ENCODE measurements at regions not wholly inside any gene's neighbourhood (a gene's known extent, or its start where the extent isn't known, plus 50 kb on each side); places are given as distances from the start of the nearest gene placed in this dataset.

DNA sequence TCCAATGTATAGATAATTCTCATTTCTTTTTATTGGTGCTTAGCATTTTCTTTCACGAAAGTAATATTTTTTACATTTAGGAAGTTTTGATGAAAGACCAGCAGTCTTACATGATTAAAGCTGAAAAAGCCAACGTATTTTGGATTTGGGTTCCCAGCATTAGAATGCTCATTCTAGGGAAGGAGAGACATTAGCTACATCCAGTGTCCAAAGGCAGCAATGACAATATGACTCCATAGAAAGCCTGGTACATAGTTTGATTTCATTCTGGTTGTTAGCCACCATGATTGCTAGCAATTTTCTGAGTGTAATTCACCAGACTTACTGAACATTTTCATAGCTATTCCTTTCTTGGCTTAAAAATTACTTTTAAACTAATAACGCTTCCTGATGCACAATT lies 1397.5 kb downstream of the PCDH7 start:
- no peak for ATAC-seq

GRCh38 chr4:32119907-32120306 lies 1399.7 kb downstream of the PCDH7 start:
- no peak for ATAC-seq

DNA sequence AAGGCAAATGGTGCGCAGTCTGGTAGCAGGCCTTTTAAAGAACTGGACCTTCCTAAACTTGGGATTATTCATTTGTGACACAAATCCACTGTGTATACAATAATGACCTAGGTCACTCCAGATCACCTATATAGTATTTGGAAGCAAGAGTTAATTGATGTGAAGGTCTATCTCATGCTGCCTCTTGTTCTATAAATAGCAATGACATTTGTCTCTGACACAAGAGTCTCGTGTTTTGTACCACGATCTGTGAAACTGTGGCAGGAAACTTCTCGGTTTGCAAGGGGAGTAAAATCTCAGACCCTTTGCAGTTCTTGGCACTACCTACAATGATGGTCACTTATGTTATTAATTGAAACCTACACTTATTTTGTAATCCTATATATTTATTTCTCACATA lies 1408.4 kb downstream of the PCDH7 start:
- no peak for ATAC-seq

GRCh38 chr4:32129967-32130366 lies 1409.8 kb downstream of the PCDH7 start:
- ATAC-seq, result no peak

DNA sequence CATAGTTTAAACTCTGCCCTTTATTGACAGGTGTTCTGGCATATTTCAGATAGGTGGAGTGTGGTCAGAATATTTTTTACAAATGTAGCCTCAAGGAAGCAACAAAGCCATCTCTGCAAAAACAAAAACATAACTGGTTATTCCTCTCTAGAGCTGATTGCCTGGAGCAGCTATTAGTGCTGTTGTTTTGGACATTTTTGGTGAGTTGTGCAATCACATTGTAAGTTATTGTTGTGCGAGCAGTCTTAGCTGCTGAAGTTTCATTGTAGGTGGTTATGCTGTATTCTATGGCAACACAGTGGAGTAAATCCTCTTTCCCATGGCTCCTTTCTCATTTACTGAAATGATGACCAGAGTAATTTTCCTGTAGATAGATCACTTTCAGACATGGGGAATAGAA lies 1413.0 kb downstream of the PCDH7 start:
- ATAC-seq, result no peak

- no peak for ATAC-seq
Measured at GRCh38 chr4:32133734-32134133, 1413.6 kb downstream of the PCDH7 start.

DNA sequence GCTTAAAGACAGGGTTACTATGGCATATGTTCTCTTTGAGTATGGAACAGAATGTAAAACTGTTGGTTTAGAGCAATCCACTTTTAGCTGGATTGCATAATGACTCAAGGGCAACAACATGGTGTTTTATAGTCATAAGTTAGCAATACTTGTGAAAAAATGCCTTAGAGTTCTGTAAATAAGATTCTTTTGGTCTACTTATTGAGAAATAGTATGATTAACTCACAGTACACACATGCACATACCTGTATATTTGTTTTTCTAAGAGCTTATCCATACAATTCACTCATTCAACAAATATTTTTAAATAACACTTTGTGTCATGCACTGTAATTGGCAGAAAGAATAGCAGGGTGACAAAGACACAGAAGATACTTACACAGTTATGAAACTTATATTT lies 1415.5 kb downstream of the PCDH7 start:
- ATAC-seq, result no peak

DNA sequence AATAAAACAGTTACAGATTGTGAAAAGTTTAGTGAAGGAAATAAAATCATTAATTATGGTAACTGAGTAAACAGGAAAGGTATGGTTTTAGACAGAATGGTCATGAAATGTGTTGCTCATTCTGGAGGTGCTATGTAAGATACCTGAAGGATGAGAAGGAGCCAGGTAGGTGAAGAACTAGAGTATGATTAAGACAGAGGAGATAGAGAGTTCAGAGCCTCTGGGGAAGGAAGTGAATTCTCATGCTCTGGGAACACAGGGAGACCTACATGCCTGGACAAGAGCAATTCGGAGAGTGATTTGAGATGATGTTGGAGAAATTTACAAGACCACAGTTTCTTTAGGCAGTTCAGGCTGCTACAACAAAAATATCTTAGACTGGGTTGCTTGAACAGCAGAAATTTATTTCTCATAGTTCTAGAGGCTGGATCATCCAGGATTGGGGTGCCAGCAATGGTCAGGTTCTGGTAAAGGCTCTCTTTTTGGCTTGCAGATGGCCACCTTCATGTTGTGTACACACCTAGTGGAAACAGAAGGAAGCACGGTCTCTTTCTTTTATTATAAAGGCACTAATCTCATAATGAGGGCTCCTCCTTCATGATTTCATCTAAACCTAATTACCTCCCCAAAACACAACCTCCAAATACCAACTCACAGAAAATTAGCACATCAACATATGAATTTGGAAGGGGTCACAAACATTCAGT lies 1416.1 kb downstream of the PCDH7 start:
- ATAC-seq, result no peak

DNA sequence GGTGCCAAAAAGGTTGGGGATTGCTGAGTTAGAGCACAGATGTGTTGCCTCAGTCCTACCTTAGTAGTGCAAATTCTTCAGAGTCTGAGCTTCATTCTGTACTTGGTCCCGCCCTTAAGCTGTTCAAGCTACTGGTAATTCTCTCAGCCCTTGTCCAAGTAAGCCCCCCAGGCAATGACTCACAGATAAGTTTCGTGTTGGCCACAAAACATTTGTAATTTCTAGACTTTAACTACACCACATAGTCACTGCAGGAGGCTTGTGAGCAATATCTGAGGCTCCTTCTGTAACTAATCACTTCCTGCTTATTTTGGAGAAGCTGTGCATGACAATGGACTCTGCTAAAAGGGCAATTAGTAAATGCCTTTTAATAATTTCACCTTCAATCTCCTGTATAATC lies 1420.5 kb downstream of the PCDH7 start:
- ATAC-seq, result no peak

GRCh38 chr4:32142075-32142474 lies 1421.9 kb downstream of the PCDH7 start:
- ATAC-seq, result no peak

GRCh38 chr4:32145987-32146386 lies 1425.8 kb downstream of the PCDH7 start:
- ATAC-seq, result no peak

- ATAC-seq, result no peak
Measured at GRCh38 chr4:32147446-32148085, 1427.4 kb downstream of the PCDH7 start.

DNA sequence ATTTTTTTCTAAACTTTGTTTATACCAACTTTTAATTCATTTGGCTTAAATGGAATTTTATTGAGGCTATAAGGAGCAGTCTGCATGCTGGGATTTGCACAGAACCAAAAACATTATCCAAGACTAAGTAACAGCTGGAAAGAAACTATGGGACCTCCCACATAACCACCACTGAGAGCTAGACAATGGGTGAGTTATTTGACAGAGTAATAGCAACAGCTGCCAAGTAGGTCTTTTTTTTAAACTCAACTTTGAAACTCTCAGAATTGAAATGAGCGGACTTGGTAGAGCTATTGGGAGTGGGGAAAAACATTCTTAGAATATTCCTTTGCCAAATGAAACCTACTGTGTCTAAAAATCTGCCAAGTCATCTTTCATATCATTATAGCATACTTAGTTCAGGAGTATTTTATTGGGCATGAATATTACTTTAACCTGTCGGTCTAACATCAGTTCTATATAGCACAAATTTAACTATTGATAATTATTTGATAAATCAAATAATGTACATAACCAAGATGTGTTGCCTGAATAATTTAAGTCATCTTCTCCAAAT lies 1428.0 kb downstream of the PCDH7 start:
- no peak for ATAC-seq

DNA sequence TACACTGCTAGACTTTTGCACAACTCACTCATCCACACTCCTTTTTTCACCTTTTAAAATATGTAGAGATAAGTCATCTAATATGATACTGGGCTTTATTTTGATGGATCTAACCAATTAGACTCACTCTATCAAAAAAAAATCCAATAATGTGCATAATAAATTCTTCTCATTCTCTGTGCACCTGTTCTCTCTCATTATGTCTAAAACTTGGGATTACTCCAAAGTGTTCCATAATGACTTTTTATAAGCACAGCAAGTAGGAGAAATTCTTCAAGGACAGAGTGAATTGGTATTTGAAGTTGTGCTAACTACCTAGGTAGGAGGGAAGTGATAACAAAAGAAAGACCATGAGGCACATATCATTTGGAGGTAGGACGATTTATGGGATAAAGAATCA lies 1438.8 kb downstream of the PCDH7 start:
- ATAC-seq, result no peak

DNA sequence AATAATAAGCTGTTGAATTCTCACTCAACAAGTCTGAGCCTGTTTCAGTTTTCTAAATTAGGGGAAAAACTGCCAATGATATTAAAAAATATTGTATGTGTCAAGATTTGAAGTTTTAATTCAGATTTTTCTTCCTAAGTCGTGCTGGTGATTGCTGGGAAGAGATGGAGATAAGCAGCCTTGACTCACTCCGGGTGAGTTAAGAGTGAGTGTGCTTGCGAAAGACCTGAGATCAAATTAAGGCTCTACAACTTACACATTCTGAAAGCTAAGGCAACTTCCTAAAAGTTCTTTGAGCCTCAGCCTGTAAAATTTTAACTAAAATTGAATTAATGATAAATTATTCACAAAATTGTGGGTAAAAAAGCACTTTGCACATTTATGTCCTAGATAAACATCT lies 1441.2 kb downstream of the PCDH7 start:
- ATAC-seq, result no peak

DNA sequence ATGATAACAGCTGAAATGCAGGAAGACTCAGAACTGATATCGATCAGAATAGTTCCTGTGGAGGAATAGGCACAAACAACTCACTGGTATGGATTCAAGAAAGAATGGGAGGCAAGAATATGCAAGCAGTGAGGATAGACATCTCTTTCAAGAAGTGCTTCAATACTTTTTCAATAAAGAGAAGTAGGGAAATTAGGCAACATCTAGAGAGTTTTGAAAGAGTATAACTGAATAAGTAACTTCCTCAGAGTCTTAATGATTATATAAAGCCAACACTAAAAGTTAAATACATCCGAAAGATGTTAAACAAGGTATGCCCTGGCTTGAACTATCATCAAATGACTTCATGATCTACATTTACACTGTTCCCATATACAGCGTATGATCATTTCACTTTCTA lies 1443.0 kb downstream of the PCDH7 start:
- ATAC-seq, result no peak

DNA sequence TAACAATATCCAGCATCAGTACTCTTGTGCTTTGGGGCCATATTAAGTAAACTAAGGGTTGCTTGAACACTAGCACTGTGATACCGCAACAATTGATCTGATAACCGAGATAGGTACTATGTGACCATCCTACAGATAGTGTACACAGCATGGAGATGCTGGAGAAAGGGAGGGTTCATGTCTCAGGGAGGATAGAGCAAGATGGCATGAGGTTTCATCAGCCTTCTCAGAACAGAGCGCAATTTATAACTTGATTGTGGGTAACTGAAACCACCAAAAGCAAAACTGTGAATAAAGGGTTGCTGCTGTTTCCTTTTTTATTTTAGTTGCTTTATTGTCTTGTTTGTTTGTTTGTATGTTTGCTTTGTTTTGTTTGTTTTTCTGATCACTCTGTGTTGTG lies 1449.7 kb downstream of the PCDH7 start:
- ATAC-seq, result no peak

DNA sequence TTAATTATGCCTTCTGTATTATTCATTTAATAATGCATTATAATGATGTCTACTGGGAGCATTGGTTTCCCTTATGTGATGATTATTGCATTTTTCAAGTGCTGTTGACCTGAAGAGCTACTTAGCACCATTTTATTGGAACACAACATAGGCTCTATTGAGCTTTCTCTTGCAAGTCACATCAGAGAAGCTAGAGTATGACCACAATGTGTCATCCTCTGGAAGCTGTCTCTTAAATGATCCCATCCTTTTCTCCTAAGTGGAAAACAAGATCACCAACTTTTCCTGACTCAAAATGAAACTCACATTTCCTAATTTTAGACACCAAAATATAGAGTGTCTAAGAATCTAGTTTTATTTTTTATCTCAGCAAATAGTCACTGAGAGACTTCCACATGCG lies 1451.9 kb downstream of the PCDH7 start:
- ATAC-seq, result no peak

DNA sequence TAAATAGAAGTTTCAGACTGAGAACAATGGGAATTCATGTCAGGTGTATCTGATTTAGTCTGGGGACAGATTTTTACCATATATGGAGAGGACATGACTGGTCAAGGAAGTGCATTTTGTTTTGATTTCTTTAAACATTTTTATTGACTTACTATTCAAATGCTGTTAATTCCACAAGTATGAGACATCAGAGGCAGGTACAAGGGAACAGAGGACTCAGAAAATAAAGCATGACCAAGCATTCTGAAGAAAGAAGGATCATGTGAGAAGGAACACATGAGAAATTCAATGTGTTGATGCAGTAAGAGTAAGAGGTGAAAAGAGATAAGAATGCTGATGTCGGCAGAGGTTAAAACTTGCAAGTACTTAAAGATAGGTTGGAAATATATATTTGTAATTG lies 1452.6 kb downstream of the PCDH7 start:
- no peak for ATAC-seq

GRCh38 chr4:32180086-32180485 lies 1459.9 kb downstream of the PCDH7 start:
- ATAC-seq, result no peak

- no peak for ATAC-seq
Measured at GRCh38 chr4:32184186-32184585, 1464.0 kb downstream of the PCDH7 start.

DNA sequence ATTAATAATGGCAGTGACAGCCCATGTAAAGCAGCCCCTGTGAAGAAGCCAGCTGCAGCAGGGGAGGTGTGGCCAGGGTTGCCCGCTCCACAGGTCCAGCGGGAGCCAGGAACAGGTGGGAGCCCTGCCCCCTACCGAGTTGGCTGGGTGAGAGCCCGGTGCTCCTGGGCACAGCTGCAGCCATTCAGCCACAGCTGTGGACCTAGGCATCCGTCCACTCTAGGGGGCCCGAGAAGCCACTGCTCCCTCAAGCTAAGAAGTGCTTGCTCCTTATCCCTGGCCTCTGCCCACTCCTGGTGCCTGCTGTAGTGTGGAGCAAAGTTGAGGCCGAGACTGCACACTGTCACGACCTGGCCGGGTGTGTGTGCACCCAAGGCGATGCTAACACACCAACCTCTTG lies 1469.0 kb downstream of the PCDH7 start:
- ATAC-seq, result no peak

DNA sequence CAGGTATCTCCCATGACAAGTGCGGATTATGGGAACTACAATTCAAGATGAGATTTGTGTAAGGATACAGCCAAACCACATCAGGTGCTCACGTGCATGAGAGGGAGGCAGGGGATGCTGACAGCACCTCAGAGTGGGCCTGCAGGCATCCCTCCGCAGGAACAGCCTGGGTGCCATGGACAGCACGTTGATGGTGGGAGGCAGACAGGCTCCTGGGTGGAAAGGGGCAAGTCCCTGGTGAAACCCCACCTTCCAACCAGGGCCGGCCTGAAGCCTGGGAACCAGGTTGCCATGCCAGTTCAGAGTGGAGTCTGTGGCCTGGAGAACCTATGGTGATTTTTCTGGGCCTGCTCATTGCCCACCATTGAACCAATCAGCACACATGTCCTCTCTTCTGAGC lies 1469.6 kb downstream of the PCDH7 start:
- ATAC-seq, result no peak

DNA sequence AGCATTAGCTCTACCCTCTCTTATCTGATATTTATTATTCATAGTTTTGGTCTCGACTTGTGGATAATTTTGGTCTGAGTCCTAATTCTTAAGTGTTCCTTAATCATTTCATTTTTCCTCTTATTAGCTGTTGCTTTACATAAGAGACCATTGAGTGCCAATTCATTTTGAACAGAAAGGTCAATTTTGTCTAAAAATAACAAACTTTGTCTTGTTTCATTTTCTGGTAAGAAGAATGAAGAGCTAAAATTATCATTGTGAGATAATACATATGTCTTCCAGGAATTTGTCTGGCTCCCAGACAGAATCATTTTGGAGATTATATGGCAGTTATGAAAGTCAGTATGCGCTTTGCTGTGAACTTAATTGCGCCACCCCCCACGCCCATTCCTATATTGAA lies 1471.8 kb downstream of the PCDH7 start:
- no peak for ATAC-seq

DNA sequence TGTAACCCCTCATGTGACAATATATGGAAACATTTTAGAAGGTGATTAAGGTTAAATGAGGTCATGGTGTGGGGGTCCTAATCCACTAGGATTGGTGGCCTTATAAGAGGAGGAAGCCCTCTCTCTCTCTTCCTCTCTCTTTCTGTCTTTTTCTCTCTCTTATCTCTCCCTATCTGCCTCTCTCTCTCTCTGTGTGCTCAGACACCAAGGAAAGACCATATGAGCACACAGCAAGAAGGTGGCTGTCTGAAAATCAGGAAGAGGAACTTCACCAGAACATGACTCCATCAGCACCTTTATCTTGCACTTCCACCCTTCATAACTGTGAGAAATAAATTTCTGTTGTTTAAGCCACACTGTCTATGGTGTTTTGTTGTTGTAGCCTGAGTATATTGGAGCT lies 1472.2 kb downstream of the PCDH7 start:
- ATAC-seq, result no peak
